GM12875 (cell line): ENCODE measurements at regions not wholly inside any gene's neighbourhood (a gene's known extent, or its start where the extent isn't known, plus 50 kb on each side); places are given as distances from the start of the nearest gene placed in this dataset.

ENCODE experiments used
- H3K4me3 ChIP-seq: one replicate; pipeline ENCODE4 v1.5.1; 2011; ENCODE audit warnings: low read depth, low read length, control low read depth
- CTCF ChIP-seq: IDR thresholded peaks from 2 replicates; pipeline ENCODE4 v1.5.1; 2011; ENCODE audit warnings: low read depth, mild to moderate bottlenecking, control low read depth, inconsistent platforms, low read length, moderate library complexity, borderline replicate concordance; ENCODE audit not compliant: insufficient read depth

- no peak for TF ChIP-seq CTCF
Observed at GRCh38 chr12:91841822-91842221, 303.8 kb downstream of the BTG1 start.

GRCh38 chr12:91836696-91837095 is 308.9 kb downstream of the BTG1 start:
- no peak overlapping the region for H3K4me3 ChIP-seq
- no peak for TF ChIP-seq CTCF

More at GRCh38 chr12:91841822-91842221, 303.8 kb downstream of the BTG1 start:
- H3K4me3 ChIP-seq: no peak overlapping the region

- H3K4me3 ChIP-seq: no peak overlapping the region
- TF ChIP-seq CTCF: no peak
Observed at GRCh38 chr12:91836264-91836663, 309.4 kb downstream of the BTG1 start.

GRCh38 chr12:91835693-91836092 is 310.0 kb downstream of the BTG1 start:
- no peak overlapping the region for H3K4me3 ChIP-seq
- TF ChIP-seq CTCF: no peak

GRCh38 chr12:91833780-91834359 is 311.8 kb downstream of the BTG1 start:
- H3K4me3 ChIP-seq: no peak overlapping the region
- no peak for TF ChIP-seq CTCF

- H3K4me3 ChIP-seq: no peak overlapping the region
- TF ChIP-seq CTCF: no peak
Observed at GRCh38 chr12:91825999-91826398, 319.6 kb downstream of the BTG1 start.

- TF ChIP-seq CTCF: no peak
- no peak overlapping the region for H3K4me3 ChIP-seq
Observed at GRCh38 chr12:91824991-91825390, 320.7 kb downstream of the BTG1 start.
